Kidney (tissue), 13 donors: ENCODE measurements at regions not wholly inside any gene's neighbourhood (a gene's known extent, or its start where the extent isn't known, plus 50 kb on each side); places are given as distances from the start of the nearest gene placed in this dataset.

Experiments used
- DNase-seq, 5 donors: peaks; one replicate each; pipeline ENCODE4 v3.0.0-alpha.2; 2013 to 2020
- FAIRE-seq: peaks from 2 replicates; lab custom pipeline; 2012; peaks lifted over from hg19 to GRCh38; lab: Jason Lieb, UNC
- H3K27ac ChIP-seq, 2 donors: one replicate each; pipeline ENCODE4 v1.7.0; 2013; ENCODE audit warnings: low read depth in 2 of 2, low read length in 2 of 2, inconsistent platforms in 1 of 2
- H3K27me3 ChIP-seq: one replicate; pipeline ENCODE4 v1.7.1; 2013; ENCODE audit warnings: low read length, inconsistent platforms; ENCODE audit not compliant: control insufficient read depth, insufficient read depth
- H3K36me3 ChIP-seq, 3 donors: one replicate each; pipeline versions ENCODE4 v1.7.0 to v1.7.1; 2013; ENCODE audit warnings: low read length in 3 of 3, control low read depth in 1 of 3, inconsistent platforms in 1 of 3; ENCODE audit not compliant: insufficient read depth in 3 of 3, control insufficient read depth in 2 of 3
- H3K4me1 ChIP-seq, 3 donors: one replicate each; pipeline versions ENCODE4 v1.7.0 to v1.7.1; 2013; ENCODE audit warnings: low read length in 3 of 3, inconsistent platforms in 1 of 3, low read depth in 1 of 3; ENCODE audit not compliant: control insufficient read depth in 2 of 3, insufficient read depth in 2 of 3
- H3K4me3 ChIP-seq, 3 donors: one replicate each; pipeline versions ENCODE4 v1.7.0 to v1.8.1; 2013; ENCODE audit warnings: low read length in 3 of 3, control low read depth in 1 of 3, inconsistent platforms in 1 of 3
- H3K9ac ChIP-seq, 3 donors: one replicate each; pipeline versions ENCODE4 v1.7.0 to v1.7.1; 2013; ENCODE audit warnings: low read length in 3 of 3, control low read depth in 1 of 3, inconsistent platforms in 1 of 3
- H3K9me3 ChIP-seq, 3 donors: one replicate each; pipeline versions ENCODE4 v1.7.0 to v1.7.1; 2013; ENCODE audit warnings: low read length in 3 of 3, control low read depth in 1 of 3, inconsistent platforms in 1 of 3; ENCODE audit not compliant: control insufficient read depth in 2 of 3, insufficient read depth in 1 of 3
- CTCF ChIP-seq: IDR thresholded peaks from 3 replicates; pipeline ENCODE4 v1.5.1; 2012; ENCODE audit warnings: mild to moderate bottlenecking, moderate library complexity, borderline replicate concordance; ENCODE audit not compliant: insufficient read depth; ENCODE audit errors: extremely low read depth
- intact Hi-C: fragments of 100-400 bp; cut with DNase I; formaldehyde crosslinking; loops from one replicate; pipeline ENCODE4 v1.11.1; 2022
- donor health status: control.
- donor health status: control.
- donor health status: control.
- donor health status: control.
- donor health status: control.
- donor health status: DM: yes; HTN: yes; CAD: no.
- donor health status: Normal renal cell carcinoma (clear cell type).

DNA sequence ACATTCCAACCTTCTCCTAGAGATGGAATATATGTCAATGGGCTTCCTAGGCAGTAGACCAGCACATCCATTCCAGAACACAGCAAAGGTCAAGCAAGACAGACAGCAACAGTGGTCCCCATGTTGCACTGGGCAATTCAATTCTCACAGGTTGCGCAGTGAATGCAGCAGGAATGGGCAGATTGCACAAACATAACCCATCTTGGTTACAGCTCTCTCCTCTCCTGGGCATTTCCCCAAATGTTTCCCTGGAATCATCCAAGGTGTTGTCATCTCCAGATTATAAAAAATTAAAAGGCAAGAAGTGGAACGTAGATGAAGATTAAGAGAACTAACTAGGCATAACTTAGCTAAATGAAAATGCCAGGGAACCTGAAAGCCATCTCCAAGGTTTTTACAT is 265.8 kb upstream of the SLC14A2 start:
- intact Hi-C loops, result no loop called here

GRCh38 chr18:45350404-45351156 is 264.7 kb upstream of the SLC14A2 start:
- FAIRE-seq, result no peak
- Histone ChIP-seq H3K27me3 (no peaks in the 10 kb centered on the region), H3K27ac (no peak overlapping the region), H3K36me3 (no peaks in the 10 kb centered on the region), H3K9me3 (no peaks in the 10 kb centered on the region), H3K4me3 (no peak overlapping the region), H3K4me1 (no peaks in the 10 kb centered on the region), H3K9ac (no peak overlapping the region)
- DNase-seq, result no peak
- no peak for TF ChIP-seq CTCF
- intact Hi-C loops, result no loop called here

More for the DNA sequence above, 265.8 kb upstream of the SLC14A2 start:
- H3K9me3 ChIP-seq, result no peaks in the 10 kb centered on the region
- FAIRE-seq (no peak), DNase-seq (no peak)
- H3K4me1 ChIP-seq, result no peaks in the 10 kb centered on the region
- H3K27me3 ChIP-seq, result no peaks in the 10 kb centered on the region
- no peak overlapping the region for H3K4me3 ChIP-seq
- no peak overlapping the region for H3K27ac ChIP-seq
- H3K36me3 ChIP-seq, result no peaks in the 10 kb centered on the region
- H3K9ac ChIP-seq, result no peak overlapping the region
- no peak for TF ChIP-seq CTCF

- intact Hi-C loops, result no loop called here
- H3K9ac ChIP-seq, result no peak overlapping the region
- FAIRE-seq (no peak), DNase-seq (no peak)
- no peak overlapping the region for H3K27ac ChIP-seq
- no peaks in the 10 kb centered on the region for H3K27me3 ChIP-seq
- H3K4me1 ChIP-seq, result no peaks in the 10 kb centered on the region
- no peaks in the 10 kb centered on the region for H3K36me3 ChIP-seq
- no peaks in the 10 kb centered on the region for H3K9me3 ChIP-seq
- H3K4me3 ChIP-seq, result no peak overlapping the region
- no peak for TF ChIP-seq CTCF
Measured at GRCh38 chr18:45352874-45353273, 262.4 kb upstream of the SLC14A2 start.

- no peak for FAIRE-seq
- H3K27ac ChIP-seq, result no peak overlapping the region
- no peaks in the 10 kb centered on the region for H3K4me1 ChIP-seq
- no peak for TF ChIP-seq CTCF
- H3K4me3 ChIP-seq, result no peak overlapping the region
- DNase-seq, result no peak
- no peaks in the 10 kb centered on the region for H3K36me3 ChIP-seq
- no peaks in the 10 kb centered on the region for H3K27me3 ChIP-seq
- intact Hi-C loops, result no loop called here
- no peak overlapping the region for H3K9ac ChIP-seq
- no peaks in the 10 kb centered on the region for H3K9me3 ChIP-seq
Measured at GRCh38 chr18:45353530-45353929, 261.7 kb upstream of the SLC14A2 start.
